Type B pancreatic cell (in vitro differentiated cells): ENCODE measurements at regions not wholly inside any gene's neighbourhood (a gene's known extent, or its start where the extent isn't known, plus 50 kb on each side); places are given as distances from the start of the nearest gene placed in this dataset.
A peak's percentile ranks its signal among the peaks of the same experiment; 100 is the strongest.

ENCODE experiments used
- DNase-seq: peaks from one replicate; pipeline ENCODE4 v3.0.0; 2021; ENCODE audit warnings: mixed read lengths; ENCODE audit not compliant: unreplicated experiment; ENCODE audit errors: extremely low spot score
- H3K27ac Mint-ChIP-seq: 2 replicates; pipeline ENCODE4 v1.8.0; 2021; ENCODE audit warnings: mild to moderate bottlenecking, mixed read lengths
- H3K27me3 Mint-ChIP-seq: 2 replicates; pipeline ENCODE4 v1.8.0; 2021; ENCODE audit warnings: mixed read lengths
- H3K36me3 Mint-ChIP-seq: 2 replicates; pipeline ENCODE4 v1.8.0; 2021; ENCODE audit warnings: mixed read lengths
- H3K4me1 Mint-ChIP-seq: one replicate; pipeline ENCODE4 v1.8.0; 2021; ENCODE audit warnings: mixed read lengths; ENCODE audit not compliant: unreplicated experiment
- H3K4me3 Mint-ChIP-seq: 2 replicates; pipeline ENCODE4 v1.8.0; 2021; ENCODE audit warnings: mild to moderate bottlenecking, mixed read lengths
- H3K9me3 Mint-ChIP-seq: 2 replicates; pipeline ENCODE4 v1.8.0; 2021; ENCODE audit warnings: mixed read lengths
- CTCF ChIP-seq: fragments of 200-600 bp; sonication (generic); conservative IDR thresholded peaks from 2 replicates; pipeline ENCODE4 v1.5.0; 2021; ENCODE audit warnings: antibody characterized with exemption, mild to moderate bottlenecking

- H3K9me3 Mint-ChIP-seq, result no peaks in the 10 kb centered on the region
- H3K27me3 Mint-ChIP-seq, result no peaks in the 10 kb centered on the region
- no peak overlapping the region for H3K4me3 Mint-ChIP-seq
- no peaks in the 10 kb centered on the region for H3K36me3 Mint-ChIP-seq
- no peak for DNase-seq
- H3K4me1 Mint-ChIP-seq, result peaks cover 29% of the 10 kb centered on the region
- no peak for TF ChIP-seq CTCF
- H3K27ac Mint-ChIP-seq, result peak overlapping the region; percentile 49
Measured at GRCh38 chr1:96538111-96538641, 183.4 kb upstream of the PTBP2 start.

GRCh38 chr1:96538883-96539282 is 182.7 kb upstream of the PTBP2 start:
- peaks cover 29% of the 10 kb centered on the region for H3K4me1 Mint-ChIP-seq

GRCh38 chr1:96541491-96541890 is 180.1 kb upstream of the PTBP2 start:
- peaks cover 24% of the 10 kb centered on the region for H3K4me1 Mint-ChIP-seq
- DNase-seq, result no peak
- no peaks in the 10 kb centered on the region for H3K36me3 Mint-ChIP-seq
- no peaks in the 10 kb centered on the region for H3K27me3 Mint-ChIP-seq
- H3K4me3 Mint-ChIP-seq, result no peak overlapping the region
- no peaks in the 10 kb centered on the region for H3K9me3 Mint-ChIP-seq
- no peak overlapping the region for H3K27ac Mint-ChIP-seq
- no peak for TF ChIP-seq CTCF

More at GRCh38 chr1:96538883-96539282, 182.7 kb upstream of the PTBP2 start:
- DNase-seq, result no peak
- no peaks in the 10 kb centered on the region for H3K9me3 Mint-ChIP-seq
- TF ChIP-seq CTCF, result no peak
- no peaks in the 10 kb centered on the region for H3K36me3 Mint-ChIP-seq
- H3K27me3 Mint-ChIP-seq, result no peaks in the 10 kb centered on the region
- peak overlapping the region; percentile 49 for H3K27ac Mint-ChIP-seq
- H3K4me3 Mint-ChIP-seq, result no peak overlapping the region

GRCh38 chr1:96544051-96544830 is 177.3 kb upstream of the PTBP2 start:
- Mint-ChIP-seq H3K27me3 (no peaks in the 10 kb centered on the region), H3K36me3 (no peaks in the 10 kb centered on the region), H3K9me3 (no peaks in the 10 kb centered on the region), H3K27ac (no peak overlapping the region), H3K4me3 (no peak overlapping the region), H3K4me1 (peaks cover 11% of the 10 kb centered on the region)
- TF ChIP-seq CTCF, result no peak
- no peak for DNase-seq

- Mint-ChIP-seq H3K36me3 (no peaks in the 10 kb centered on the region), H3K27me3 (no peaks in the 10 kb centered on the region), H3K4me1 (peaks cover 5% of the 10 kb centered on the region), H3K9me3 (no peaks in the 10 kb centered on the region), H3K4me3 (no peak overlapping the region), H3K27ac (no peak overlapping the region)
- no peak for TF ChIP-seq CTCF
- no peak for DNase-seq
Measured at GRCh38 chr1:96544831-96545221, 176.8 kb upstream of the PTBP2 start.
